NCI-H69 (cell line): ENCODE measurements at regions not wholly inside any gene's neighbourhood (a gene's known extent, or its start where the extent isn't known, plus 50 kb on each side); places are given as distances from the start of the nearest gene placed in this dataset.
A peak's percentile ranks its signal among the peaks of the same experiment; 100 is the strongest.
"Not testable (repeated sequence)": the region's sequence is repeated elsewhere in the genome, so short reads cannot be mapped to it uniquely, and the experiment has no call there.

Experiments
- DNase-seq: peaks from one replicate; lab custom pipeline; 2025; lab: John Stamatoyannopoulos, UW

GRCh38 chr1:8228253-8228652, 89.7 kb upstream of the SLC45A1 start:
- DNase-seq = no peak

DNA sequence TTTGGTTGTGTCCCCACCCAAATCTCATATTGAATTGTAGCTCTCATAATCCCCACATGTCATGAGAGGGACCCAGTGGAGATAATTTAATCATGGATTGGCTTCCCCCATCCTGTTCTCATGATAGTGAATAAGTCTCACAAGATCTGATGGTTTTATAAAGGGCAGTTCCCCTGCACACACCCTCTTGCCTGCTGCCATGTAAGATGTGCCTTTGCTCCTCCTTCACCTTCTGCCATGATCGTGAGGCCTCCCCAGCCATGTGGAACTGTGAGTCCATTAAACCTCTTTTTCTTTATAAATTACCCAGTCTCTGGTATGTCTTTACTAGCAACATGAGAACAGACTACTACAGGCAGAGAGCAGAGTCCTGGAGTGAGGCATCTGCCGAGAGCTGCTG, 90.2 kb upstream of the SLC45A1 start:
- not testable (repeated sequence) for DNase-seq

GRCh38 chr1:8226747-8227146, 91.2 kb upstream of the SLC45A1 start:
- DNase-seq = no peak

DNA sequence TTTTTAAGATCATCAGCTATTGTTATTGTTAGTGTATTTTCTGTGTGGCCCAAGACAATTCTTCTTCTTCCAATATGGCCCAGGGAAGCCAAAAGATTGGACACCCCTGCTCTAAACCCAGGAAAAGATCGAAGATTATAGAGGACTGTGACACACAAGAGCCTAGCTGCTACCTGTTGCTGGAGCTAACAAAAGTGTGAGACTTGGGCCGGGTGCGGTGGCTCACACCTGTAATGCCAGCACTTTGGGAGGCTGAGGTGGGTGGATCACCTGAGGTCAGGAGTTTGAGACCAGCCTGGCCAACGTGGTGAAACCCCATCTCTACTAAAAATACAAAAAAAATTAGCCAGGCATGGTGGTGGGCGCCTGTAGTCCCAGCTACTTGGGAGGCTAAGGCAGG, 91.9 kb upstream of the SLC45A1 start:
- not testable (repeated sequence) for DNase-seq

DNA sequence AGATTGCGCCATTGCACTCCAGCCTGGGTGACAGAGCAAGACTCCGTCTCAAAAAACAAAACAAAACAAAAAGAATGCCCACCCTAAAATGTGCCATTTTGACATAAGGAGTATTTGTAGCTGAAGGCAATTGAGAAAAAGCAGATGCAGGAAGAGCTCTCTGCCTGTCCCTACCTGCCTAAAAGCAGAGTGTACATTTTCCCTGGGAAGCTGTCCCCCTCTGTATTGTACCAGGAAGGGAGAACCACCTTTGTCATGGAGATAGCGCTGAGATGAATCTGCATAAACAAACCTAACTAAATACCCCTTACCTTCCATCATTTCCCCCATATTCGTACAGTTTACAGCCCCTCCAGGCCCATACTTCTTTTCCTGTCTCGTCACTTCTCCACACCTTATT, 94.4 kb upstream of the SLC45A1 start:
- DNase-seq = no peak

GRCh38 chr1:8222789-8223188, 95.1 kb upstream of the SLC45A1 start:
- DNase-seq = peak; percentile 7

DNA sequence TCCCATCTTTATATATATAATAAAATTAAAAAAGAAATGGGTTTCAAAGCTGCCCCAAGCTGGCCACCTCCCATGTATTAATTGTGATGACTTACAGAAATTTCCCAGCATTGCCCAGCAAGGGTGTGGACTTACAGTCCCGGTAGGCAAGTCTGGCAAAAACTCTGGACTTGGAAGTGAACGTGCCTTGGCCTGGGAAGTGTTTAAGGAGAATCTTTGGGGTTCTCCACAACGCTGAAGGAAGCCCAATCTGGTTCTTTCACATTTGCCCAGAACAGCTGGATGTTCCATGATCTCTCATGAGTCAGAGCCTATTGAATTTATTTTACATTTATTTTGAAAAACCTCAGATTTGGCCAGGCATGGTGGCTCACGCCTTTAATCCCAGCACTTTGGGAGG, 98.4 kb upstream of the SLC45A1 start:
- DNase-seq = no peak

GRCh38 chr1:8218351-8219092, 99.4 kb upstream of the SLC45A1 start:
- DNase-seq = no peak

DNA sequence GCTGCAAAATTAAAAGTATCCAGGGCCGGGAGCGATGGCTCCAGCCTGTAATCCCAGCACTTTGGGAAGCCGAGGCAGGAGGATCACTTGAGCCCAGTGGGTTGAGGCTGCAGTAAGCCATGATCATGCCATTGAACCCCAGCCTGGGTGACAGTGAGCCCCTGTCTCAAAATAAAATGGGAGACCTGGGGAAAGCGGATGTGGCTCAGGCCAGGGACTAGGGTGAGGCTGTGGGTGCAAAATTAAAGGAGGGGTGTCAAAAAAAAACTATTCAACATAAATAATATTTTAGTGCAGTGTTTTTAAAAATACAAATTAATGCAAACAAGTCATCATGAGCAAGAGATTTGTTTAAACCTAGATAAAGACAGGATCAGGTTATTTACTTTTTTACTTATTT, 100.1 kb upstream of the SLC45A1 start:
- DNase-seq = no peak

- DNase-seq = no peak
Measured at GRCh38 chr1:8217011-8217711, 100.8 kb upstream of the SLC45A1 start.

DNA sequence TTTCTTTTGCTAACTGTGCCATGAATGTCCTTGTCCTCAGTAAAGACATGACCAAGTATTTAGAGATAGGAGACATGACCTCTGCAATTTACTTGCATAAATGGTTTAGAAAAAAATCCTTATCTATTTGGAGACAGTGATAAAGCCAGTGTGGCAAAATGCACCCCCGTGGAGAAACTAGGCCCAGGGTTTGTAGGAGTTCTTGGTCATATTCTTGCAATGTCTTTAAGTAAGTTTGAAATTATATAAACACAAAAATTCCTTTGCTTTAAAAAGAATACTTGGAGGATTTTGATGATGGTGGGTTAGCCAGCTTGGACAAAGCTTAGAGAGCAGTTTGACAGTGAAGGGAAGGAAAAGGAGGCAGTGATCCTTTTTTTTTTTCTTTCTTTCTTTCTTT, 101.9 kb upstream of the SLC45A1 start:
- DNase-seq = no peak

DNA sequence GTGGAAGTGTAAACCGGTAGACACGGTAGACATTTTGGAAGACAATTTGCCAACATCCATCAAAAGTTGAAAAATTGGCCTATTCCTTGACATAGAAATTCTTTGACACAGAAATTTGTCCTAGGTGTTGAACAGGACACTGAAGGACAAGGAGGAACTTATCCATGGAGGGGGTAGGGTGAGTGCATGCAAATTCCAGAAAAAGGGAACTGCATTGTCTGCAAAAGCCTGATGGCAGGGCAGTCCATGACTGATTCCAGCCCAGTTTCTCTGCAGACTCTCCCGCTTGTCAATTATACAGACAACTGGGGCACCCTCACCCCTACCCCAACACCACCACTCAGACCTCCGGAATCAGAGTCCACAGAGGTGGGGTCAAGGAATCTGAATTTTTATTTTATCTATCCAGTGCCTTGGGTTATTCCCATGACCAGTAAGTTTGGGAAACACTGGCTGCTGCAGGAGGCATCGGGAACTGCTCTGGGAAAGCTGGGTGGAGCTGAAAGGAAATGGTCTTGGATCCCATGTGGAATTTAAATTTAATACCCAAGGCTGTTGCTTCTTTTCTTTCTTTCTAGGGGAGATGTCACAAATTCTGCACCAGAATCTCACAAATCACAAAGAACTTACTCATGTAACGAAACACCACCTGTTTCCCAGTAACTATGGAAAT, 103.3 kb upstream of the SLC45A1 start:
- DNase-seq = no peak

DNA sequence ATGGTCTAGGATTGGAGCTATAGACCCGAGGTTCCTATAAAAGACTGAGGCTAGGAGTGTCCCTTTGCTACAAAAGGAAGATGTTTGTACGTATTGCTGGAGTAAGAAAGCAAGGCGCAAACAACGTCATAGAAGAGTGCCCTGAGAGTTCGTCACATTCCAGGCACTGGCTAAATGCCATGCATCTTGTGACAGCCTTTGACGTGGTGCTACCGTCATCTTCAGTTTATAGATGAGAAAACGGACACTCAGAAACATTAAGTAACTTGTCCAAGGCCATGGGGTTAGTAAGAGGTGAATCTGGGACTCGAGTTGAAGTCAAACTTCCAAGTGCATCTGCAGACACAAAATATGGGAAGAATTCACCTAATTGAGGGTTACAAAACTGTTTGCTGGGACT, 104.2 kb upstream of the SLC45A1 start:
- no peak for DNase-seq

- DNase-seq = no peak
Measured at GRCh38 chr1:8213136-8213535, 104.8 kb upstream of the SLC45A1 start.

DNA sequence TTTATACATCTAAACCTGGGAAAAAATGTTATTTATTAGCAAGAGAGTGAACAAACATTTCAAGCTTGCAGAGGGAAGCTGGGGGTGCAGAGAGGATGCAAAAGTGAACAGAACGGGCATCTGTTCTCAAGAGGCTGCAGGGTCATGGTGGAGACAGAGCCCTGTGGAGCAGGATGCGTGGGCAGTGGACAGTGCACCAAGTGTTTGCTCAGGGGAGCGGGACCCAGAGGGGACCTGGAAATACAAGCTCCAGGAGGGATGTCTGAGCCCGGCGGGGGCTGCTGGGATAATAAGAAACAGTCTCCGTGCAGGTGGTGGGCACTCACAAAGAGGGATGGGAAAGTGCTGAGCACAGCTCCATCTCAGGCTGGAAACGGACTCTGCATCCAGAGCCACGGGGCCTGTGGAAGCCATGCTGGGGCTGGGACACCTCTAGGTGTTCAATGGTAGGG, 105.3 kb upstream of the SLC45A1 start:
- DNase-seq = peak; percentile 7

- no peak for DNase-seq
Measured at GRCh38 chr1:8211883-8212579, 105.9 kb upstream of the SLC45A1 start.

DNA sequence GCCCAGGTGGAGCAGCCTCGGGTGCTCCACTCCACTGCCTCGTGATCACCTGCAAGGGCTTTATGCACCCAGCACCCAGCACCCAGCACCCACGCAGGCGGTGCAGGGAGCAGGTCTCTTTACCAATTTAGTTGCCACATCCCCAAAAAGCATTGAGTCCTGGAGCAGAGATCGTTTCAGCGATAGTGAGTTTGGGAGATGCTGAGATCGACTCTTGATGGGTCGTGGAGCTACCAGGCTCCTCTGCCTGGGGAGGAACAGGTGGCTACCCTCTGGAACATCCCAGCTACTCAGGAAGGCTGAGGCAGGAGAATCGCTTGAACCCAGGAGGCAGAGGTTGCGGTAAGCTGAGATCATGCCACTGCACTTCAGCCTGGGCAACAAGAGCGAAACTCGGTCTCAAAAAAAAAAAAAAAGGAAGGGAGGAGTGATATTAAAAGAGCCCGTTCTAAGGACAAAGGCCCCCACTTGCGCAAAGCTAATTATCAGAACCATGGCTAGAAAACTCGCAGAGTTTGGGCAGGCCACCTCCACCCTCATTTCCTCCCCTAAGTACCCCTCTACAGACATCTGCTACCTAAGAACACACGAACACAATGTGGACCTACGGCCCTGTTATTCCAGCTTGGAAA, 106.5 kb upstream of the SLC45A1 start:
- no peak for DNase-seq

DNA sequence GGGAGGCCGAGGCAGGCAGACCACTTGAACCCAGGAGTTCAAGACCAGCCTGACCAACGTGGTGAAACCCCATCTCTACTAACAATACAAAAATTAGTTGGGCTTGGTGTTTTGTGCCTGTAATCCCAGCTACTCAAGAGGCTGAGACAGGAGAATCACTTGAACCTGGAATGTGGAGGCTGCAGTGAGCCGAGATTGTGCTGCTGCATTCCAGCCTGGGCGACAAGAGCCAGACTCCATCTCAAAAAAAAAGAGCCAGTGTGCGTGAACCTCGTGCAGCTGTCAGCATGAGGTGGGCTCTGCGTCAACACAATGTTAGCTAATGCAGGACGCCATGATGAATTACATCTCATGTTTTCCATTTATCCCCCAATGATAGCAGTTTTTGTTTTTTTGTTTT, 110.7 kb upstream of the SLC45A1 start:
- DNase-seq = no peak

DNA sequence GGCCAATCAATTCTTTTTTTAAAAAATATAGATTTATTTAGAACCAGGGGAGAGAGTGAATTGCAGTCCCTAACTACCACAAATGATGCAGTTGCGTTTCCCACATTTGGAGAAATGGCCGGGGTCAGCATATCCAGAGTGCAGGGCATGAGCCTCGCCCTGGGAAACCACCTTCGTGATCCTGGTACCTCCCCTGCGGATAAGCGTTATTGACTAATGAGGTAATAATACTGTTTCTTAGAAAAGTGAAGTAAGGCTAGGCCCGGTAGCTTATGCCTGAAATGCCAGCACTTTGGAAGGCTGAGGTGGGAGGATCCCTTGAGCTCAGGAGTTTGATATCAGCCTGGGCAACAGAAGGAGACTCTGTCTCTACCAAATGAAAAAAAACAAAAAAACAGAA, 111.5 kb upstream of the SLC45A1 start:
- no peak for DNase-seq

DNA sequence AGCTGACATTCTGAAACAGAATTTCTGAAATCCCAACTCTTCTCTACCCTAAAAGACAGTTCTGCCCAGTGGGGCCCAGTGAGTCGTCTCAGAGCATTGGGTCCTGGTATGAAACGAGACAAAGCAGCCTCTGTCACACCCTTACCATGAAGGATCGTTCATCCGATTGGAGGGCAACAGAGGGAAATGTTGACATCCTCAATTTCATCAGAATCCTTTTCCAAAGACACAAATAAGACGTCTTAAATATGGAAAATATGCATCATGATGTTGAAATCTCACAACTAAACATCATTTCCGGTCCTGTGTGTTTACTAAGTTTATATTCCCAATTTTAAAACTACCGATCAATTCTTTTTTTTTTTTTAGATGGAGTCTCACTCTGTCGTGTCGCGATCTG, 112.1 kb upstream of the SLC45A1 start:
- DNase-seq = no peak

DNA sequence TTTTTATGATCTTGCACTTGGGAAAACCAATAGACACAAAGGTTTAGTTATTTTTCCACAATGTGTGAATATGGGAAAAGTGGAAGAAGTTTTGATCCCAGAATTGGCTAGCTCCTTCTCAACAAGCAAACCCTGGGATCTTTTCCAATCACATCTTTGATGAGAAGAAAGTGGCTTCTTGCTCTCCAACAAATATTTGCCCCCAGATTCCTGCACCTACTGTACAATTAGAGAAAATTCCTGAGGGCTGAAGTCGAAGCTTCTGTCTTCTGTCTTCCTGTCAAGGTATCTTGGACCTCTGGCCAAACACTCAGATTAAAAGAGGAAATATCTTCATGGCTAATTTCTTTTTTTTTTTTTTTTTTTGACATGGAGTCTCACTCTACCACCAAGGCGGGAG, 113.1 kb upstream of the SLC45A1 start:
- DNase-seq = no peak

DNA sequence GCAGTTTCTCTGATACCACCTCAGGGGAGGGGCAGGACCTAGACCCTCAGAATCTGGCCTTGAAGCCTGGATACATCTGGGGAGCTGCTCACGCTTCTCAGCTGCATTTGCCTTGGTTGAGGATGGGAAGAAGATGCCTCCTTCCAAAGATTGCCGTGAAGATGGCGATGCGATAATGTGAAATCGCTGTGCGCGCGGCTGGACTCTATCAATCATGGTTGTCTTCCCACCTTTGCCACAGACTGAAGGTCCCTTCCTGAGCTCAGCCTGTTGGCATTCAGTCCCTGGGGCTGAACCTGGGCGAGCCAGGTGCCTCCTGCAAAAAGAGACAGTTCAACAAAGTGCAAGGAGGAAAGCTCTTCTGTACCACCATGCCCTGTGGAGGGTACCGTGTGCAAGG, 114.4 kb upstream of the SLC45A1 start:
- DNase-seq = no peak
